Astrocyte (in vitro differentiated cells and primary cell): ENCODE measurements at regions not wholly inside any gene's neighbourhood (a gene's known extent, or its start where the extent isn't known, plus 50 kb on each side); places are given as distances from the start of the nearest gene placed in this dataset.

Experiments used
- EZH2 ChIP-seq: IDR thresholded peaks from 2 replicates; pipeline ENCODE4 v1.6.1; 2012; ENCODE audit warnings: mild to moderate bottlenecking, low read length, inconsistent platforms; ENCODE audit not compliant: insufficient read depth
- TF ChIP-seq, protein P1 (sequence below): IDR thresholded peaks from 2 replicates; pipeline ENCODE4 v1.5.1; 2011; ENCODE audit warnings: low read depth, mild to moderate bottlenecking, inconsistent platforms, low read length, moderate library complexity; ENCODE audit not compliant: insufficient read depth

GRCh38 chr15:92788196-92788595, 111.9 kb upstream of the CHD2 start:
- no peak for TF ChIP-seq EZH2
- TF ChIP-seq, protein P1, sequence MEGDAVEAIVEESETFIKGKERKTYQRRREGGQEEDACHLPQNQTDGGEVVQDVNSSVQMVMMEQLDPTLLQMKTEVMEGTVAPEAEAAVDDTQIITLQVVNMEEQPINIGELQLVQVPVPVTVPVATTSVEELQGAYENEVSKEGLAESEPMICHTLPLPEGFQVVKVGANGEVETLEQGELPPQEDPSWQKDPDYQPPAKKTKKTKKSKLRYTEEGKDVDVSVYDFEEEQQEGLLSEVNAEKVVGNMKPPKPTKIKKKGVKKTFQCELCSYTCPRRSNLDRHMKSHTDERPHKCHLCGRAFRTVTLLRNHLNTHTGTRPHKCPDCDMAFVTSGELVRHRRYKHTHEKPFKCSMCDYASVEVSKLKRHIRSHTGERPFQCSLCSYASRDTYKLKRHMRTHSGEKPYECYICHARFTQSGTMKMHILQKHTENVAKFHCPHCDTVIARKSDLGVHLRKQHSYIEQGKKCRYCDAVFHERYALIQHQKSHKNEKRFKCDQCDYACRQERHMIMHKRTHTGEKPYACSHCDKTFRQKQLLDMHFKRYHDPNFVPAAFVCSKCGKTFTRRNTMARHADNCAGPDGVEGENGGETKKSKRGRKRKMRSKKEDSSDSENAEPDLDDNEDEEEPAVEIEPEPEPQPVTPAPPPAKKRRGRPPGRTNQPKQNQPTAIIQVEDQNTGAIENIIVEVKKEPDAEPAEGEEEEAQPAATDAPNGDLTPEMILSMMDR = no peak
